DND-41 (cell line): ENCODE measurements at regions not wholly inside any gene's neighbourhood (a gene's known extent, or its start where the extent isn't known, plus 50 kb on each side); places are given as distances from the start of the nearest gene placed in this dataset.

ENCODE experiments used
- ATAC-seq: fragments of 200-7000 bp; cut with Tn5 transposase; 3 replicates; pipeline ENCODE4 v1.9.1; 2021; ENCODE audit warnings: low read depth; ENCODE audit not compliant: insufficient read depth
- DNase-seq: peaks from one replicate; pipeline ENCODE4 v3.0.0-alpha.2; 2020
- H2AFZ ChIP-seq: 2 replicates; pipeline ENCODE4 v1.6.0; 2012; ENCODE audit warnings: low read depth, low read length
- H3K27ac ChIP-seq: 2 replicates; pipeline ENCODE4 v1.5.1; 2012; ENCODE audit warnings: low read length, inconsistent platforms
- H3K27me3 ChIP-seq: fragments of 200-600 bp; sonication (generic); 2 replicates; pipeline ENCODE4 v1.6.0; 2012; ENCODE audit warnings: low read length, mild to moderate bottlenecking, inconsistent platforms; ENCODE audit not compliant: insufficient read depth, poor library complexity
- H3K36me3 ChIP-seq: 2 replicates; pipeline ENCODE4 v1.5.1; 2012; ENCODE audit warnings: low read length, inconsistent platforms; ENCODE audit not compliant: insufficient read depth
- H3K4me1 ChIP-seq: 2 replicates; pipeline ENCODE4 v1.5.1; 2012; ENCODE audit warnings: mild to moderate bottlenecking, low read length; ENCODE audit not compliant: insufficient read depth
- H3K4me2 ChIP-seq: 2 replicates; pipeline ENCODE4 v1.6.0; 2012; ENCODE audit warnings: mild to moderate bottlenecking, moderate library complexity, low read length, inconsistent platforms; ENCODE audit not compliant: insufficient read depth
- H3K4me3 ChIP-seq, 2 experiments: fragments of 200-600 bp in 1 of 2; shearing (Covaris generic) in 1 of 2; 2 replicates each; pipeline ENCODE4 v1.5.1; 2012 to 2016; ENCODE audit warnings: inconsistent platforms in 2 of 2, low read length in 2 of 2, mild to moderate bottlenecking in 2 of 2, low read depth in 1 of 2, moderate library complexity in 1 of 2
- H3K79me2 ChIP-seq: 2 replicates; pipeline ENCODE4 v1.6.0; 2012; ENCODE audit warnings: low read length, inconsistent platforms; ENCODE audit not compliant: insufficient read depth
- H3K9ac ChIP-seq: 2 replicates; pipeline ENCODE4 v1.6.0; 2012; ENCODE audit warnings: low read depth, mild to moderate bottlenecking, inconsistent platforms, low read length, moderate library complexity
- H3K9me3 ChIP-seq: 2 replicates; pipeline ENCODE4 v1.5.1; 2012; ENCODE audit warnings: low read length, moderate library complexity, mild to moderate bottlenecking, inconsistent platforms; ENCODE audit not compliant: insufficient read depth, severe bottlenecking
- H4K20me1 ChIP-seq: 2 replicates; pipeline ENCODE4 v1.6.0; 2012; ENCODE audit warnings: low read length; ENCODE audit not compliant: insufficient read depth
- EZH2 ChIP-seq: IDR thresholded peaks from 3 replicates; pipeline ENCODE4 v1.6.1; 2012; ENCODE audit warnings: borderline replicate concordance, low read depth, mild to moderate bottlenecking, moderate library complexity, low read length, inconsistent platforms; ENCODE audit not compliant: severe bottlenecking
- TF ChIP-seq, protein P1 (sequence below): IDR thresholded peaks from 2 replicates; pipeline ENCODE4 v1.5.1; 2012; ENCODE audit warnings: borderline replicate concordance, low read length, moderate library complexity, mild to moderate bottlenecking; ENCODE audit not compliant: poor library complexity, severe bottlenecking; ENCODE audit errors: extremely low read depth

DNA sequence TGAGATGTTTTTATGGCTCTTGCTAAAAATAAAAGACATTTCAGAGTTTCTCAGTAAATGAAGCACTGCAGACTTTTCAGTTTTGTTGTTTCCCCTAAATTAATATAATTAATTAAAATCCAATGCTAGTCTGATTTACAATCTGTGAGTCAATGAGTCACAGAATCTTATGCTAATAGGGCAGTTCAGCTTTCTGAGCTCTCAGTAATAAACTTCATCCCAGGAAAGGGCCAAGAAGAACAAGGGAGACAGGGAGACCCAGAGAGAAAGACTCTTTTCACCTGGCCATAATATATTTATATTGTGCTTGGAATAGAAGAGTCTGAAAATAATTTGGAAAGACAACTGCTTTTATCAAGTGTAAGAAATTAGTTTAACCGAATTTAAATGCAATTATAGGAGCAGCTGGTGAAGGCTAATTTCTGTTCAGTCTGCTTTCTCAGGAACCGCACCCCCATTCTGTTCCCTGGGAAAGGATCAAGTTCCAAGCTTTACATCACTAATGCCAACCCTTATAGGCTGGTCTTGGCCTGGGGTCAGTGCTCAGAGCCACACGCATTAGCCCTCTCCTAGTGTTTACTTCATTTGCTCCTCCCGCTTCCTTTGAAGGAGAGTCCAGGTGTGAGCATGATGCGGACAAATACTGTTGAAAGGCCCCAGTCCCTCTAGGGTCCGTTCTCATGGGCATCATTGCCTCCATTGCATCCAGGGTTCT, 145.6 kb downstream of the ZBTB18 start:
- DNase-seq (no peak), ATAC-seq (no peak)
- Histone ChIP-seq H3K27me3 (no peaks in the 10 kb centered on the region), H2AFZ (no peak overlapping the region), H4K20me1 (no peaks in the 10 kb centered on the region), H3K4me1 (no peaks in the 10 kb centered on the region), H3K4me3 (no peak overlapping the region), H3K27ac (no peak overlapping the region), H3K4me2 (no peak overlapping the region), H3K79me2 (no peaks in the 10 kb centered on the region), H3K36me3 (no peaks in the 10 kb centered on the region), H3K9me3 (no peaks in the 10 kb centered on the region), H3K9ac (no peak overlapping the region)
- TF ChIP-seq, protein P1, sequence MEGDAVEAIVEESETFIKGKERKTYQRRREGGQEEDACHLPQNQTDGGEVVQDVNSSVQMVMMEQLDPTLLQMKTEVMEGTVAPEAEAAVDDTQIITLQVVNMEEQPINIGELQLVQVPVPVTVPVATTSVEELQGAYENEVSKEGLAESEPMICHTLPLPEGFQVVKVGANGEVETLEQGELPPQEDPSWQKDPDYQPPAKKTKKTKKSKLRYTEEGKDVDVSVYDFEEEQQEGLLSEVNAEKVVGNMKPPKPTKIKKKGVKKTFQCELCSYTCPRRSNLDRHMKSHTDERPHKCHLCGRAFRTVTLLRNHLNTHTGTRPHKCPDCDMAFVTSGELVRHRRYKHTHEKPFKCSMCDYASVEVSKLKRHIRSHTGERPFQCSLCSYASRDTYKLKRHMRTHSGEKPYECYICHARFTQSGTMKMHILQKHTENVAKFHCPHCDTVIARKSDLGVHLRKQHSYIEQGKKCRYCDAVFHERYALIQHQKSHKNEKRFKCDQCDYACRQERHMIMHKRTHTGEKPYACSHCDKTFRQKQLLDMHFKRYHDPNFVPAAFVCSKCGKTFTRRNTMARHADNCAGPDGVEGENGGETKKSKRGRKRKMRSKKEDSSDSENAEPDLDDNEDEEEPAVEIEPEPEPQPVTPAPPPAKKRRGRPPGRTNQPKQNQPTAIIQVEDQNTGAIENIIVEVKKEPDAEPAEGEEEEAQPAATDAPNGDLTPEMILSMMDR, result no peak
- TF ChIP-seq EZH2, result no peak

DNA sequence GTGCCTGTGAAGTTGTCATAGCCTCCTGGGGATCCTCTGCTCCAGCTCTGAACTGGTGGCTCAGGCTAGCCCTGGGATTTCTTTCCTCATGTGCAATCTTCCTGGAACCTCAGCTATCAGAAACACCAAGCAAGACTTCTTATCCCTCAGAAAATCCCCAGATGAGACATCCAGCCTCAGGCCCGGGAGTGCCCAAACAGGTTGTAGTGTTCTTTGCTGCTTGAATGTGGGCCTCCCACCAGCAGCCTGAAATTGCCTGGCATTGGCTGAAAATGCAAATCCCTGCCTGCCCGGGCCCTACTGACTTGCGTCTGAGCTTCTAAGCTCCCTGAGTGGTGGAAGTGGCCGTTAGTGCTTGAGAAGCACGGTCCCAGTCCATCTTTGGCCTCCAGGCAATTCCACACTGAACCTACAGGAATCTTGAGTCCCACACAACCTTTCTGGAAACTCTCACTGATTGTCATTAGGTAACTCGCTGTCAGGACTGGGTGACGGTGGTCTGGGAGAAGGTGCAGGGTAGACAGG, 146.8 kb downstream of the ZBTB18 start:
- no peaks in the 10 kb centered on the region for H3K79me2 ChIP-seq
- H3K27ac ChIP-seq, result no peak overlapping the region
- no peak for DNase-seq
- ATAC-seq, result no peak
- H4K20me1 ChIP-seq, result no peaks in the 10 kb centered on the region
- H2AFZ ChIP-seq, result no peak overlapping the region
- H3K9ac ChIP-seq, result no peak overlapping the region
- no peaks in the 10 kb centered on the region for H3K4me1 ChIP-seq
- H3K4me3 ChIP-seq, result no peak overlapping the region
- TF ChIP-seq EZH2, result no peak
- TF ChIP-seq, protein P1, result no peak
- H3K36me3 ChIP-seq, result no peaks in the 10 kb centered on the region
- no peak overlapping the region for H3K4me2 ChIP-seq
- no peaks in the 10 kb centered on the region for H3K27me3 ChIP-seq
- no peaks in the 10 kb centered on the region for H3K9me3 ChIP-seq

DNA sequence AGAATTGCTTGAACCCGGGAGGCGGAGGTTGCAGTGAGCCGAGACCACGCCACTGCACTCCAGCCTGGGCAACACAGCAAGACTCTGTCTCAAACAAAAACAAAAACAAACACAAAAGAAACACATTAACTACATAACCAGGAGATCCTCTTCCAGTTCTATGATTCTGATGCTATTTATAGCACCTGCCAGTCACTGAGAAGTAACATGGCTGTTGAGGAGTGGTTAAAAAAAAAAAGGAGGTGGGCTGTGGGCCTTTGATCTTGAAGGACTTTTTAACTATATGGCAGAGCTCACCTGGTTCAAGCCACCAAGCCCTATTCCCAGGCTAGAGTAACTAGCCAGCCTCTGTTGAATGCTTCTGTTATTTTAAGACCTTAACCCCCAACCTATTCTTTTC, 148.8 kb downstream of the ZBTB18 start:
- DNase-seq, result no peak
- Histone ChIP-seq H3K27me3 (no peaks in the 10 kb centered on the region), H3K9me3 (no peaks in the 10 kb centered on the region), H4K20me1 (no peaks in the 10 kb centered on the region), H3K4me1 (no peaks in the 10 kb centered on the region), H3K79me2 (no peaks in the 10 kb centered on the region), H2AFZ (no peak overlapping the region), H3K4me2 (no peak overlapping the region), H3K36me3 (no peaks in the 10 kb centered on the region), H3K4me3 (no peak overlapping the region), H3K9ac (no peak overlapping the region), H3K27ac (no peak overlapping the region)
- ATAC-seq, result no peak
- TF ChIP-seq, protein P1, result no peak
- TF ChIP-seq EZH2, result no peak
